Nephron progenitor cell (in vitro differentiated cells): ENCODE measurements at regions not wholly inside any gene's neighbourhood (a gene's known extent, or its start where the extent isn't known, plus 50 kb on each side); places are given as distances from the start of the nearest gene placed in this dataset.

Experiments used
- DNase-seq: peaks from one replicate; pipeline ENCODE4 v3.0.0; 2021
- H3K27ac Mint-ChIP-seq: 2 replicates; pipeline ENCODE4 v1.8.0; 2021; ENCODE audit warnings: mild to moderate bottlenecking, moderate library complexity, mixed read lengths
- H3K27me3 Mint-ChIP-seq: 2 replicates; pipeline ENCODE4 v1.8.0; 2021; ENCODE audit warnings: mild to moderate bottlenecking, low read depth, mixed read lengths; ENCODE audit not compliant: poor library complexity
- H3K36me3 Mint-ChIP-seq: 2 replicates; pipeline ENCODE4 v1.8.0; 2021; ENCODE audit warnings: low read depth, mixed read lengths
- H3K4me1 Mint-ChIP-seq: 2 replicates; pipeline ENCODE4 v1.8.0; 2021; ENCODE audit warnings: mixed read lengths
- H3K4me3 Mint-ChIP-seq: 2 replicates; pipeline ENCODE4 v1.8.0; 2021; ENCODE audit warnings: mild to moderate bottlenecking, moderate library complexity, mixed read lengths
- H3K9me3 Mint-ChIP-seq: 2 replicates; pipeline ENCODE4 v1.8.0; 2021; ENCODE audit warnings: mild to moderate bottlenecking, moderate library complexity, mixed read lengths
- CTCF ChIP-seq: fragments of 200-600 bp; sonication (generic); IDR thresholded peaks from 2 replicates; pipeline ENCODE4 v1.5.0; 2021; ENCODE audit warnings: antibody characterized with exemption

GRCh38 chr2:40997362-40997761 is 545.5 kb upstream of the SLC8A1 start:
- H3K27ac Mint-ChIP-seq, result no peak overlapping the region
- no peaks in the 10 kb centered on the region for H3K27me3 Mint-ChIP-seq

GRCh38 chr2:41000374-41000773 is 548.5 kb upstream of the SLC8A1 start:
- no peak overlapping the region for H3K27ac Mint-ChIP-seq
- no peaks in the 10 kb centered on the region for H3K27me3 Mint-ChIP-seq
- TF ChIP-seq CTCF, result no peak
- H3K4me1 Mint-ChIP-seq, result peaks cover 5% of the 10 kb centered on the region
- H3K36me3 Mint-ChIP-seq, result no peaks in the 10 kb centered on the region
- H3K4me3 Mint-ChIP-seq, result no peak overlapping the region
- H3K9me3 Mint-ChIP-seq, result no peaks in the 10 kb centered on the region
- no peak for DNase-seq

More at GRCh38 chr2:40997362-40997761, 545.5 kb upstream of the SLC8A1 start:
- Mint-ChIP-seq H3K36me3 (no peaks in the 10 kb centered on the region), H3K9me3 (no peaks in the 10 kb centered on the region), H3K4me3 (no peak overlapping the region), H3K4me1 (peaks cover 5% of the 10 kb centered on the region)
- no peak for DNase-seq
- TF ChIP-seq CTCF, result no peak

- Mint-ChIP-seq H3K4me1 (peaks cover 5% of the 10 kb centered on the region), H3K27me3 (no peaks in the 10 kb centered on the region), H3K27ac (no peak overlapping the region), H3K4me3 (no peak overlapping the region), H3K9me3 (no peaks in the 10 kb centered on the region), H3K36me3 (no peaks in the 10 kb centered on the region)
- no peak for TF ChIP-seq CTCF
- no peak for DNase-seq
Observed at GRCh38 chr2:41000906-41001305, 549.0 kb upstream of the SLC8A1 start.

- no peak for DNase-seq
- Mint-ChIP-seq H3K27me3 (no peaks in the 10 kb centered on the region), H3K27ac (no peak overlapping the region), H3K4me1 (peaks cover 5% of the 10 kb centered on the region), H3K36me3 (no peaks in the 10 kb centered on the region), H3K4me3 (no peak overlapping the region), H3K9me3 (no peaks in the 10 kb centered on the region)
- TF ChIP-seq CTCF, result no peak
Observed at GRCh38 chr2:41004700-41005099, 552.8 kb upstream of the SLC8A1 start.

GRCh38 chr2:41020358-41020757 is 568.5 kb upstream of the SLC8A1 start:
- no peak for DNase-seq
- no peaks in the 10 kb centered on the region for H3K36me3 Mint-ChIP-seq
- H3K4me3 Mint-ChIP-seq, result no peak overlapping the region
- H3K27ac Mint-ChIP-seq, result no peak overlapping the region
- H3K4me1 Mint-ChIP-seq, result no peaks in the 10 kb centered on the region
- no peaks in the 10 kb centered on the region for H3K9me3 Mint-ChIP-seq
- peaks cover 3% of the 10 kb centered on the region for H3K27me3 Mint-ChIP-seq
- TF ChIP-seq CTCF, result no peak

- no peak for TF ChIP-seq CTCF
- Mint-ChIP-seq H3K9me3 (no peaks in the 10 kb centered on the region), H3K36me3 (no peaks in the 10 kb centered on the region), H3K27me3 (no peaks in the 10 kb centered on the region), H3K4me1 (no peaks in the 10 kb centered on the region), H3K27ac (no peak overlapping the region), H3K4me3 (no peak overlapping the region)
- DNase-seq, result no peak
Observed at GRCh38 chr2:41024816-41025215, 572.9 kb upstream of the SLC8A1 start.
